C4-2B (cell line): ENCODE measurements at regions not wholly inside any gene's neighbourhood (a gene's known extent, or its start where the extent isn't known, plus 50 kb on each side); places are given as distances from the start of the nearest gene placed in this dataset.

Experiments used
- ZFX ChIP-seq: fragments of 450-650 bp; IDR thresholded peaks from 2 replicates; pipeline ENCODE4 v1.6.1; 2017
- TF ChIP-seq, protein P1 (sequence below): fragments of 450-650 bp; conservative IDR thresholded peaks from 2 replicates; pipeline ENCODE4 v1.5.1; 2017; ENCODE audit warnings: mild to moderate bottlenecking

GRCh38 chr5:135092476-135092875, 58.4 kb upstream of the PITX1 start:
- TF ChIP-seq, protein P1, sequence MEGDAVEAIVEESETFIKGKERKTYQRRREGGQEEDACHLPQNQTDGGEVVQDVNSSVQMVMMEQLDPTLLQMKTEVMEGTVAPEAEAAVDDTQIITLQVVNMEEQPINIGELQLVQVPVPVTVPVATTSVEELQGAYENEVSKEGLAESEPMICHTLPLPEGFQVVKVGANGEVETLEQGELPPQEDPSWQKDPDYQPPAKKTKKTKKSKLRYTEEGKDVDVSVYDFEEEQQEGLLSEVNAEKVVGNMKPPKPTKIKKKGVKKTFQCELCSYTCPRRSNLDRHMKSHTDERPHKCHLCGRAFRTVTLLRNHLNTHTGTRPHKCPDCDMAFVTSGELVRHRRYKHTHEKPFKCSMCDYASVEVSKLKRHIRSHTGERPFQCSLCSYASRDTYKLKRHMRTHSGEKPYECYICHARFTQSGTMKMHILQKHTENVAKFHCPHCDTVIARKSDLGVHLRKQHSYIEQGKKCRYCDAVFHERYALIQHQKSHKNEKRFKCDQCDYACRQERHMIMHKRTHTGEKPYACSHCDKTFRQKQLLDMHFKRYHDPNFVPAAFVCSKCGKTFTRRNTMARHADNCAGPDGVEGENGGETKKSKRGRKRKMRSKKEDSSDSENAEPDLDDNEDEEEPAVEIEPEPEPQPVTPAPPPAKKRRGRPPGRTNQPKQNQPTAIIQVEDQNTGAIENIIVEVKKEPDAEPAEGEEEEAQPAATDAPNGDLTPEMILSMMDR = no peak
- TF ChIP-seq ZFX = no peak
